ENCODE measurements at regions not wholly inside any gene's neighbourhood (a gene's known extent, or its start where the extent isn't known, plus 50 kb on each side); places are given as distances from the start of the nearest gene placed in this dataset.

DNA sequence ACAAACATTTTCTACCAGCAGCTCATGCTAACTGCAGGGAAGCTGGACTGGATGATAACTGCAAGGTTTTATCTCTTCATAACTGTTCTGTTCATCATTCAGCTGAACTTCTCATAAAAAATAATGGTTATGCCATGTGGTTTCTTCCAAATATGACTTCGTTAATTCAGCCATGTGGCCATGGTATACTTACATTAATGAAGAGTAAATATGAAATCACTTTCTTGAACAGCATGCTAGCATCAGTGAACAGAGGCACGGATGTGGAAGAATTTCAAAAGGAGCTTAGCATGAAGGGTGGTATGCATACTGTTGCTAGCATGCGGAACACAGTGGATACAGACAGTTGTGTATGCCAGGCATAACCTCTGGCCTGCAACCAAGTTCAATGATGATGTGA is 1417.0 kb upstream of the CDH8 start:
- no peak for DNase-seq (ENCODE audit: low spot score)
- Histone ChIP-seq H4K8ac (ENCODE audit: low read depth, low read length) (no peak overlapping the region), H3K4me3 (ENCODE audit: low read length in 2 of 2) (no peak overlapping the region), H3K36me3 (replicated peaks in 1 of 2; ENCODE audit: control insufficient read depth in 2 of 2, insufficient read depth in 2 of 2, low read length in 2 of 2) (no peaks in the 10 kb centered on the region), H2AK5ac (ENCODE audit: low read depth, low read length) (no peak overlapping the region), H2BK12ac (ENCODE audit: low read length) (no peak overlapping the region), H3K9ac (ENCODE audit: low read depth, low read length, poor library complexity) (no peak overlapping the region), H3K4me1 (ENCODE audit: control insufficient read depth in 2 of 2, insufficient read depth in 1 of 2, low read depth in 1 of 2, low read length in 2 of 2) (no peaks in the 10 kb centered on the region), H4K91ac (ENCODE audit: low read depth, low read length, poor library complexity) (no peak overlapping the region), H2BK5ac (ENCODE audit: low read length) (no peak overlapping the region), H3K14ac (ENCODE audit: low read length) (no peak overlapping the region), H3K79me1 (ENCODE audit: low read depth, low read length) (no peaks in the 10 kb centered on the region), H3K18ac (ENCODE audit: low read length) (no peak overlapping the region), H3K9me3 (replicated peaks in 1 of 2; ENCODE audit: control insufficient read depth in 2 of 2, insufficient read depth in 1 of 2, low read depth in 1 of 2, low read length in 2 of 2) (no peaks in the 10 kb centered on the region), H3K27me3 (ENCODE audit: control insufficient read depth in 3 of 3, insufficient read depth in 3 of 3, low read depth in 1 of 3, low read length in 3 of 3) (no peaks in the 10 kb centered on the region), H3K4me2 (ENCODE audit: insufficient read depth, low read length, poor library complexity, severe bottlenecking) (no peak overlapping the region), H3K4ac (ENCODE audit: low read length) (no peak overlapping the region), H3K27ac (replicated peaks; ENCODE audit: low read length) (no peak overlapping the region), H2BK15ac (ENCODE audit: low read length) (no peak overlapping the region), H2BK120ac (ENCODE audit: low read depth, low read length) (no peak overlapping the region), H3K23ac (ENCODE audit: low read depth, low read length, poor library complexity) (no peak overlapping the region), H2AFZ (ENCODE audit: low read length) (no peak overlapping the region)
- no CpG with 5 or more reads among the region's 3 CpGs for WGBS, 2 donors (ENCODE audit: extremely low coverage in 2 of 2, insufficient read length in 2 of 2, insufficient replicate concordance in 1 of 2)

DNA sequence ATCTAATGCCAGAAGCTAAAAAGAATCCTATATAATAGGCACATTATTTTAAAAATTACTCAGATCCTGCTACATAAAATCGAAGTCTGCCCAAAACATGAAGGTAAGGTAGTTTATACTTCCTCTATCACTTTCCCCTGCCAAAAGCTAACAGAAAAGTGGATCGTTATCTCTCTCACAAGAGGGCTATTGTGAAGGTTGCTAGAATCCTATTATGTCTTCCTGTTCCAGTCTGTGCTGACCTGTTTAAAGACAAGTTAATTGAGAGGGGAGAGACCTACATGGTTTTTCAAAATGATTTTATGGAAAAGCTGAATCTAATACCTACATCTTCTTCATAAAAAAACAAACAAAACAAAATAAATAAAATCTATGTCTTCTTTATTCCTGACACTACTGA is 1410.9 kb upstream of the CDH8 start:
- peaks cover 0 to 3% of the 10 kb centered on the region in 2 donors for H3K4me1 ChIP-seq (ENCODE audit: control insufficient read depth in 2 of 2, insufficient read depth in 1 of 2, low read depth in 1 of 2, low read length in 2 of 2)
- H3K27ac ChIP-seq (replicated peaks; ENCODE audit: low read length): no peak overlapping the region
- H2BK12ac ChIP-seq (ENCODE audit: low read length): no peak overlapping the region
- no CpG with 5 or more reads among the region's 2 CpGs for WGBS, 2 donors (ENCODE audit: extremely low coverage in 2 of 2, insufficient read length in 2 of 2, insufficient replicate concordance in 1 of 2)
- H3K36me3 ChIP-seq (replicated peaks in 1 of 2; ENCODE audit: control insufficient read depth in 2 of 2, insufficient read depth in 2 of 2, low read length in 2 of 2): no peaks in the 10 kb centered on the region
- no peaks in the 10 kb centered on the region for H3K27me3 ChIP-seq (ENCODE audit: control insufficient read depth in 3 of 3, insufficient read depth in 3 of 3, low read depth in 1 of 3, low read length in 3 of 3)
- H3K18ac ChIP-seq (ENCODE audit: low read length): no peak overlapping the region
- H3K4me3 ChIP-seq (ENCODE audit: low read length in 2 of 2): no peak overlapping the region
- H2AK5ac ChIP-seq (ENCODE audit: low read depth, low read length): no peak overlapping the region
- DNase-seq (ENCODE audit: low spot score): peak; percentile 9
- H3K79me1 ChIP-seq (ENCODE audit: low read depth, low read length): no peaks in the 10 kb centered on the region
- no peak overlapping the region for H2BK5ac ChIP-seq (ENCODE audit: low read length)
- H3K4me2 ChIP-seq (ENCODE audit: insufficient read depth, low read length, poor library complexity, severe bottlenecking): no peak overlapping the region
- H3K9ac ChIP-seq (ENCODE audit: low read depth, low read length, poor library complexity): no peak overlapping the region
- H3K23ac ChIP-seq (ENCODE audit: low read depth, low read length, poor library complexity): no peak overlapping the region
- H4K8ac ChIP-seq (ENCODE audit: low read depth, low read length): no peak overlapping the region
- no peak overlapping the region for H3K14ac ChIP-seq (ENCODE audit: low read length)
- H3K9me3 ChIP-seq (replicated peaks in 1 of 2; ENCODE audit: control insufficient read depth in 2 of 2, insufficient read depth in 1 of 2, low read depth in 1 of 2, low read length in 2 of 2): no peaks in the 10 kb centered on the region
- no peak overlapping the region for H2BK15ac ChIP-seq (ENCODE audit: low read length)
- H2AFZ ChIP-seq (ENCODE audit: low read length): no peak overlapping the region
- H3K4ac ChIP-seq (ENCODE audit: low read length): no peak overlapping the region
- no peak overlapping the region for H2BK120ac ChIP-seq (ENCODE audit: low read depth, low read length)
- no peak overlapping the region for H4K91ac ChIP-seq (ENCODE audit: low read depth, low read length, poor library complexity)

DNA sequence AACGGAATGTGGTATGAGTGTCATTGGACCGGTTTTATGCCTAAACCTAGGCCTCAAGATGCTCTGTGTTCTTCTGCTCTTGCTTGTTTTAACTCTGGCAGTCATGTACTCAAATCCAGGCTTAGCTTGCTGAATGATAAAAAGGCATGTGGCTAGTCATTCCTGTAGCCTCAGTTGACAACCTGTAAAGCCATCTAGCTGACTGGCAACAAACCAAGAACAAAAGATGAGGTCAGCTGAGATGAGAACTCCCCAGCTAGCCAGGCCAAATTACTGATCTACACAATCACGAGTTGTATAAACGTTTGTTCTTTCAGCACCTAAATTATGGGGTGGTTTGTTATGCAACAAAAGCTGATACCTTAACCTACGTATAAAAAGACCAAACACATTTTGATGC is 1406.0 kb upstream of the CDH8 start:
- H3K27ac ChIP-seq (replicated peaks; ENCODE audit: low read length): no peak overlapping the region
- no peak overlapping the region for H2BK12ac ChIP-seq (ENCODE audit: low read length)
- no peaks in the 10 kb centered on the region for H3K27me3 ChIP-seq (ENCODE audit: control insufficient read depth in 3 of 3, insufficient read depth in 3 of 3, low read depth in 1 of 3, low read length in 3 of 3)
- H2BK120ac ChIP-seq (ENCODE audit: low read depth, low read length): no peak overlapping the region
- no peaks in the 10 kb centered on the region for H3K79me1 ChIP-seq (ENCODE audit: low read depth, low read length)
- H3K36me3 ChIP-seq (replicated peaks in 1 of 2; ENCODE audit: control insufficient read depth in 2 of 2, insufficient read depth in 2 of 2, low read length in 2 of 2): no peaks in the 10 kb centered on the region
- H3K4me2 ChIP-seq (ENCODE audit: insufficient read depth, low read length, poor library complexity, severe bottlenecking): no peak overlapping the region
- H3K4ac ChIP-seq (ENCODE audit: low read length): no peak overlapping the region
- no peak overlapping the region for H3K4me3 ChIP-seq (ENCODE audit: low read length in 2 of 2)
- DNase-seq (ENCODE audit: low spot score): no peak
- no peak overlapping the region for H4K8ac ChIP-seq (ENCODE audit: low read depth, low read length)
- H3K23ac ChIP-seq (ENCODE audit: low read depth, low read length, poor library complexity): no peak overlapping the region
- no peaks in the 10 kb centered on the region for H3K9me3 ChIP-seq (replicated peaks in 1 of 2; ENCODE audit: control insufficient read depth in 2 of 2, insufficient read depth in 1 of 2, low read depth in 1 of 2, low read length in 2 of 2)
- H3K9ac ChIP-seq (ENCODE audit: low read depth, low read length, poor library complexity): no peak overlapping the region
- no peak overlapping the region for H2BK5ac ChIP-seq (ENCODE audit: low read length)
- no peak overlapping the region for H4K91ac ChIP-seq (ENCODE audit: low read depth, low read length, poor library complexity)
- no peak overlapping the region for H2AK5ac ChIP-seq (ENCODE audit: low read depth, low read length)
- no peak overlapping the region for H3K18ac ChIP-seq (ENCODE audit: low read length)
- H3K14ac ChIP-seq (ENCODE audit: low read length): no peak overlapping the region
- no peak overlapping the region for H2BK15ac ChIP-seq (ENCODE audit: low read length)
- no CpG with 5 or more reads among the region's 5 CpGs for whole genome bisulfite sequencing, 2 donors (ENCODE audit: extremely low coverage in 2 of 2, insufficient read length in 2 of 2, insufficient replicate concordance in 1 of 2)
- H3K4me1 ChIP-seq (ENCODE audit: control insufficient read depth in 2 of 2, insufficient read depth in 1 of 2, low read depth in 1 of 2, low read length in 2 of 2): no peaks in the 10 kb centered on the region
- H2AFZ ChIP-seq (ENCODE audit: low read length): no peak overlapping the region

DNA sequence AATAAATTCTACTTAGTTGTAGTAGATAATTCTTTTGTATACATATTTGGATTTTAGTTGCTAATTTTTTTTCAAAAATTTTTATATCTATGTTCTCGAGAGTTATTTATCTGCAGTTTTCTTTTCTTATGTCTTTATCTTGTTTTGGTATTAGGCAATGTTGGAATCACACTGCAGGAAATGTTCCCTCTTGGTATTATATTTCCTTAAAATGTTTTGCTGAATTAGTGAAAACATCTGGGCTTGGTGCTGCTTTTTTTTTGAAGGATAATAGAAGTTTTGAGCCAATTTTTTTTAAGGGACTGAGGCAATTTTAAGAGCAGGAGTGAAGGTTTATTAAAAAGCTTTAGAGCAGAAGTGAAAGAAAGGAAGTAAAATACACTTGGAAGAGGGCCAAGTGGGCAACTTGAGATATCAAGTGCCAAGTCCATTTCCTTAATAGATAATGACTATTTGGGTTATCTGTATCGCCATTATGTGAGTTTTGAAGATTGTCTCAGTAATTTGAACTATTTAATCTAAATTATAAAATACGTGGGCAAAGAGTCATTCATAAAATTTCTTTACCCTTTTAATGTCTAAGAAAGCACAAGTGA is 1390.1 kb upstream of the CDH8 start:
- no peak for DNase-seq (ENCODE audit: low spot score)

More for the DNA sequence above, 1390.1 kb upstream of the CDH8 start:
- Histone ChIP-seq H3K9me3 (replicated peaks in 1 of 2; ENCODE audit: control insufficient read depth in 2 of 2, insufficient read depth in 1 of 2, low read depth in 1 of 2, low read length in 2 of 2) (no peaks in the 10 kb centered on the region), H3K36me3 (replicated peaks in 1 of 2; ENCODE audit: control insufficient read depth in 2 of 2, insufficient read depth in 2 of 2, low read length in 2 of 2) (no peaks in the 10 kb centered on the region), H3K18ac (ENCODE audit: low read length) (no peak overlapping the region), H3K14ac (ENCODE audit: low read length) (no peak overlapping the region), H2AFZ (ENCODE audit: low read length) (no peak overlapping the region), H4K8ac (ENCODE audit: low read depth, low read length) (no peak overlapping the region), H2BK120ac (ENCODE audit: low read depth, low read length) (no peak overlapping the region), H4K91ac (ENCODE audit: low read depth, low read length, poor library complexity) (no peak overlapping the region), H3K4me2 (ENCODE audit: insufficient read depth, low read length, poor library complexity, severe bottlenecking) (no peak overlapping the region), H3K4ac (ENCODE audit: low read length) (no peak overlapping the region), H3K27me3 (ENCODE audit: control insufficient read depth in 3 of 3, insufficient read depth in 3 of 3, low read depth in 1 of 3, low read length in 3 of 3) (no peaks in the 10 kb centered on the region), H2AK5ac (ENCODE audit: low read depth, low read length) (no peak overlapping the region), H3K79me1 (ENCODE audit: low read depth, low read length) (no peaks in the 10 kb centered on the region), H3K4me1 (ENCODE audit: control insufficient read depth in 2 of 2, insufficient read depth in 1 of 2, low read depth in 1 of 2, low read length in 2 of 2) (no peaks in the 10 kb centered on the region), H3K27ac (replicated peaks; ENCODE audit: low read length) (no peak overlapping the region), H3K23ac (ENCODE audit: low read depth, low read length, poor library complexity) (no peak overlapping the region), H3K9ac (ENCODE audit: low read depth, low read length, poor library complexity) (no peak overlapping the region), H2BK15ac (ENCODE audit: low read length) (no peak overlapping the region), H2BK12ac (ENCODE audit: low read length) (no peak overlapping the region), H3K4me3 (ENCODE audit: low read length in 2 of 2) (no peak overlapping the region), H2BK5ac (ENCODE audit: low read length) (no peak overlapping the region)
- WGBS, 2 donors (ENCODE audit: extremely low coverage in 2 of 2, insufficient read length in 2 of 2, insufficient replicate concordance in 1 of 2): no CpG with 5 or more reads among the region's 3 CpGs
